ENCODE measurements at regions not wholly inside any gene's neighbourhood (a gene's known extent, or its start where the extent isn't known, plus 50 kb on each side); places are given as distances from the start of the nearest gene placed in this dataset.

- Histone ChIP-seq H3K4me3 (no peak overlapping the region), H3K4me1 (no peaks in the 10 kb centered on the region), H3K36me3 (no peaks in the 10 kb centered on the region), H3K9me3 (no peaks in the 10 kb centered on the region), H3K27ac (no peak overlapping the region), H3K27me3 (replicated peaks in 1 of 7) (no peaks in the 10 kb centered on the region)
- no peak for DNase-seq
- TF ChIP-seq CTCF (IDR thresholded peaks at IDR 0.05 in 8 of 11, conservative IDR thresholded peaks at IDR 0.05 in 3 of 11) (no peak), POLR2AphosphoS5 (IDR thresholded peaks at IDR 0.05) (no peak), POLR2A (IDR thresholded peaks at IDR 0.05) (no peak)
- intact Hi-C loops (cut with DNase I; ENCODE audit: low total_unique reads): no loop called here
- WGBS, 5 donors: 76 to 83% (median 82%) methylated on average over 10 of the region's 10 CpGs
Measured at GRCh38 chr5:167555565-167556166, 735.8 kb upstream of the WWC1 start.

- intact Hi-C loops (cut with DNase I; ENCODE audit: low total_unique reads): no loop called here
- DNase-seq: no peak
- H3K27ac ChIP-seq: no peak overlapping the region
- H3K4me3 ChIP-seq: no peak overlapping the region
- WGBS, 5 donors: 16 to 56% (median 27%) methylated on average over 2 of the region's 2 CpGs
- TF ChIP-seq POLR2AphosphoS5 (IDR thresholded peaks at IDR 0.05) (no peak), POLR2A (IDR thresholded peaks at IDR 0.05) (no peak), CTCF (IDR thresholded peaks at IDR 0.05 in 8 of 11, conservative IDR thresholded peaks at IDR 0.05 in 3 of 11) (no peak)
- no peaks in the 10 kb centered on the region for H3K4me1 ChIP-seq
- no peaks in the 10 kb centered on the region for H3K9me3 ChIP-seq
- H3K27me3 ChIP-seq (replicated peaks in 1 of 7): no peaks in the 10 kb centered on the region
- H3K36me3 ChIP-seq: no peaks in the 10 kb centered on the region
Measured at GRCh38 chr5:167557359-167557758, 734.1 kb upstream of the WWC1 start.

- Histone ChIP-seq H3K27me3 (replicated peaks in 1 of 7) (no peaks in the 10 kb centered on the region), H3K4me3 (no peak overlapping the region), H3K27ac (no peak overlapping the region), H3K9me3 (no peaks in the 10 kb centered on the region), H3K4me1 (no peaks in the 10 kb centered on the region), H3K36me3 (no peaks in the 10 kb centered on the region)
- no peak for TF ChIP-seq CTCF (IDR thresholded peaks at IDR 0.05 in 8 of 11, conservative IDR thresholded peaks at IDR 0.05 in 3 of 11)
- no peak for TF ChIP-seq POLR2A (IDR thresholded peaks at IDR 0.05)
- TF ChIP-seq POLR2AphosphoS5 (IDR thresholded peaks at IDR 0.05): no peak
- intact Hi-C loops (cut with DNase I; ENCODE audit: low total_unique reads): no loop called here
- 78 to 86% (median 85%) methylated on average over 9 of the region's 9 CpGs for WGBS, 5 donors
- no peak for DNase-seq
Measured at GRCh38 chr5:167561796-167562195, 729.6 kb upstream of the WWC1 start.

GRCh38 chr5:167564275-167564674, 727.2 kb upstream of the WWC1 start:
- Histone ChIP-seq H3K27ac (no peak overlapping the region), H3K36me3 (no peaks in the 10 kb centered on the region), H3K27me3 (replicated peaks in 1 of 7) (no peaks in the 10 kb centered on the region), H3K9me3 (no peaks in the 10 kb centered on the region), H3K4me3 (no peak overlapping the region), H3K4me1 (no peaks in the 10 kb centered on the region)
- TF ChIP-seq POLR2AphosphoS5 (IDR thresholded peaks at IDR 0.05) (no peak), POLR2A (IDR thresholded peaks at IDR 0.05) (no peak), CTCF (IDR thresholded peaks at IDR 0.05 in 8 of 11, conservative IDR thresholded peaks at IDR 0.05 in 3 of 11) (no peak)
- 87 to 97% (median 93%) methylated on average over 1 of the region's 1 CpG for WGBS, 5 donors
- no peak for DNase-seq
- intact Hi-C loops (cut with DNase I; ENCODE audit: low total_unique reads): no loop called here
